ENCODE measurements at regions not wholly inside any gene's neighbourhood (a gene's known extent, or its start where the extent isn't known, plus 50 kb on each side); places are given as distances from the start of the nearest gene placed in this dataset.

DNA sequence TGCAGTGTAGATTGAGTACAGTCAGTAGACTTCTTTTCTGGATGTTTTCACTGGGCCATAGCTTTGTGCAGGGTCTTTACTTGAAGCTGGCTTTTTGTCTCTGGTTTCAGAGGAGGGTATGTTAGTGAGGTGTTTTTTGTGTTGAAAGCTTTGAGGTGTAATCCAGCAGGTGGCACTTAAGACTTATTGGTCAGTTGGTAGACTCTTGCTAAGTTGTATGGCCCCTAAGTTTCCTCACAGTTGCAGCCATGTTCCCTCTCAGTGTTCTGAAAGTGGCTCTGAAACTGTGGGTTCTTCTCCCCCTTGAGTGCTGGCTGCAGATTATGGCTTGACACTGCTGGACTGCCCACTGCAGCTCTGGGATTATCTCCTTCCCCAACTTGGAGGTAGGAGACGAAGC, 55.7 kb upstream of the SLC44A1 start:
- Histone ChIP-seq H3K27me3 (no peaks in the 10 kb centered on the region), H3K27ac (no peak overlapping the region), H3K36me3 (no peaks in the 10 kb centered on the region), H3K4me3 (ENCODE audit: low read depth in 1 of 2, low read length in 1 of 2) (no peak overlapping the region), H3K4me1 (ENCODE audit: control insufficient read depth in 1 of 2, insufficient read depth in 1 of 2, low read depth in 1 of 2, low read length in 1 of 2) (peaks cover 47% of the 10 kb centered on the region in 2 experiments), H3K9me3 (no peaks in the 10 kb centered on the region)
- TF ChIP-seq, protein P1, sequence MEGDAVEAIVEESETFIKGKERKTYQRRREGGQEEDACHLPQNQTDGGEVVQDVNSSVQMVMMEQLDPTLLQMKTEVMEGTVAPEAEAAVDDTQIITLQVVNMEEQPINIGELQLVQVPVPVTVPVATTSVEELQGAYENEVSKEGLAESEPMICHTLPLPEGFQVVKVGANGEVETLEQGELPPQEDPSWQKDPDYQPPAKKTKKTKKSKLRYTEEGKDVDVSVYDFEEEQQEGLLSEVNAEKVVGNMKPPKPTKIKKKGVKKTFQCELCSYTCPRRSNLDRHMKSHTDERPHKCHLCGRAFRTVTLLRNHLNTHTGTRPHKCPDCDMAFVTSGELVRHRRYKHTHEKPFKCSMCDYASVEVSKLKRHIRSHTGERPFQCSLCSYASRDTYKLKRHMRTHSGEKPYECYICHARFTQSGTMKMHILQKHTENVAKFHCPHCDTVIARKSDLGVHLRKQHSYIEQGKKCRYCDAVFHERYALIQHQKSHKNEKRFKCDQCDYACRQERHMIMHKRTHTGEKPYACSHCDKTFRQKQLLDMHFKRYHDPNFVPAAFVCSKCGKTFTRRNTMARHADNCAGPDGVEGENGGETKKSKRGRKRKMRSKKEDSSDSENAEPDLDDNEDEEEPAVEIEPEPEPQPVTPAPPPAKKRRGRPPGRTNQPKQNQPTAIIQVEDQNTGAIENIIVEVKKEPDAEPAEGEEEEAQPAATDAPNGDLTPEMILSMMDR (IDR thresholded peaks at IDR 0.05), result no peak

DNA sequence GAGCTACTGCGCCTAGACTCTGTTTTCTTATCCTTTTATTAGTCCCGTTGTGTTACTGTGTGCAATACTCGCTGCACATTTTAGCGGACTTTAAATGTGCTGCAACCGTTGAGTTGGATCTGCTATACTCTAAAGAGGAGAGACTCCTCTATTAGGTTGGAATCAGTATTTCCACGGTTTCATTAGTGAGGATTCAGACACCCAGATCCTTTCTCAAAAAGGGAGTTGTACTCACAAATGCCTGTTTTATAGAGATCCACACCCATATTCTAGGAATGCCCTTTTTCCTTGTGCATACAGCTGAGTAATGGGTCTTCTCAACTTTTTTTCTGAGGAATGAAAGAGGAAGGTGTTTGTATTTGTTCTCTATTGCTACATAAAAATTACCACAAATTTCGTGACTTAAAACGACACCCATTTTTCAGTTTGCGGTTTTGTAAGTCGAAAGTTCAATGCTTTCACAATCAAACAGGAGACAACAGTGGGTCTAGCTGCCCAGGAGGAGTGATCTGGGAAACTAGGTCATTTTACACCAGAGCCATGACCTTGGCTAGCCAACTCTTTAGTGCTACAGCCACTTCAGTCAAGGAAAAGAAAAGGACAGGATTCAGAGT, 52.8 kb upstream of the SLC44A1 start:
- Histone ChIP-seq H3K9me3 (no peaks in the 10 kb centered on the region), H3K36me3 (no peaks in the 10 kb centered on the region), H3K4me3 (ENCODE audit: low read depth in 1 of 2, low read length in 1 of 2) (peak overlapping the region; percentile 19 to 23), H3K4me1 (ENCODE audit: control insufficient read depth in 1 of 2, insufficient read depth in 1 of 2, low read depth in 1 of 2, low read length in 1 of 2) (peaks cover 47 to 49% of the 10 kb centered on the region in 2 experiments), H3K27ac (peak overlapping the region; percentile 83), H3K27me3 (no peaks in the 10 kb centered on the region)
- TF ChIP-seq, protein P1 (IDR thresholded peaks at IDR 0.05), result no peak

DNA sequence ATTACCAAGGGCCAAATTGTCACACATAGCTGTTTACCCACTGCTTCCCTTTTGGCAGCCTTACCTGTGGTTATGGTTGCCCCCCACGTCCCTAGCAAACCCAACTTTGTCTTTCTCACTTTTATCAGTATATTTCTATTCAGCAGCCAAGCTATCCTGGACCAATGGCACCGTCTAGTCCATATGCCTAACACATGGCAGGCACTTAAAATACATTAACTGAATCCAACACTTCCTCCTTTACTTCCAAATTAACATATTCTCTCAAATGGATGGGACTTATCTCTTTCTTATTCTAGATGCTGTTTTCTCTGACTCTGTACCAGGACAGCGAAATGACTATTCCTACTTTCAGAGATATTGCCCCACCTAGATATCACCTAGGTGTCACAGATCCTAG, 50.9 kb upstream of the SLC44A1 start:
- Histone ChIP-seq H3K36me3 (no peaks in the 10 kb centered on the region), H3K9me3 (no peaks in the 10 kb centered on the region), H3K4me1 (ENCODE audit: control insufficient read depth in 1 of 2, insufficient read depth in 1 of 2, low read depth in 1 of 2, low read length in 1 of 2) (peaks cover 49 to 50% of the 10 kb centered on the region in 2 experiments), H3K4me3 (ENCODE audit: low read depth in 1 of 2, low read length in 1 of 2) (no peak overlapping the region), H3K27me3 (no peaks in the 10 kb centered on the region), H3K27ac (peak overlapping the region; percentile 83)
- TF ChIP-seq, protein P1 (IDR thresholded peaks at IDR 0.05), result no peak

GRCh38 chr9:105194234-105194633, 50.2 kb upstream of the SLC44A1 start:
- Histone ChIP-seq H3K4me1 (ENCODE audit: control insufficient read depth in 1 of 2, insufficient read depth in 1 of 2, low read depth in 1 of 2, low read length in 1 of 2) (peaks cover 52% of the 10 kb centered on the region in 2 experiments), H3K4me3 (ENCODE audit: low read depth in 1 of 2, low read length in 1 of 2) (no peak overlapping the region), H3K36me3 (no peaks in the 10 kb centered on the region), H3K27me3 (no peaks in the 10 kb centered on the region), H3K9me3 (no peaks in the 10 kb centered on the region), H3K27ac (peak overlapping the region; percentile 20)
- TF ChIP-seq, protein P1 (IDR thresholded peaks at IDR 0.05), result no peak
